Osteocyte (in vitro differentiated cells): ENCODE measurements at regions not wholly inside any gene's neighbourhood (a gene's known extent, or its start where the extent isn't known, plus 50 kb on each side); places are given as distances from the start of the nearest gene placed in this dataset.
A peak's percentile ranks its signal among the peaks of the same experiment; 100 is the strongest.
"Not testable (repeated sequence)": the region's sequence is repeated elsewhere in the genome, so short reads cannot be mapped to it uniquely, and the experiment has no call there.

Experiments used
- DNase-seq: peaks from one replicate; pipeline ENCODE4 v3.0.0; 2021; ENCODE audit warnings: mixed read lengths; ENCODE audit not compliant: unreplicated experiment; ENCODE audit errors: extremely low spot score
- H3K27ac Mint-ChIP-seq: one replicate; pipeline ENCODE4 v1.8.0; 2021; ENCODE audit warnings: mild to moderate bottlenecking, mixed read lengths; ENCODE audit not compliant: unreplicated experiment
- H3K27me3 Mint-ChIP-seq: one replicate; pipeline ENCODE4 v1.8.0; 2021; ENCODE audit warnings: mixed read lengths; ENCODE audit not compliant: unreplicated experiment
- H3K36me3 Mint-ChIP-seq: one replicate; pipeline ENCODE4 v1.8.0; 2021; ENCODE audit warnings: mixed read lengths; ENCODE audit not compliant: unreplicated experiment
- H3K4me1 Mint-ChIP-seq: one replicate; pipeline ENCODE4 v1.8.0; 2021; ENCODE audit warnings: mixed read lengths; ENCODE audit not compliant: unreplicated experiment
- H3K4me3 Mint-ChIP-seq: one replicate; pipeline ENCODE4 v1.8.0; 2021; ENCODE audit warnings: mild to moderate bottlenecking, moderate library complexity, mixed read lengths; ENCODE audit not compliant: unreplicated experiment
- H3K9me3 Mint-ChIP-seq: one replicate; pipeline ENCODE4 v1.8.0; 2021; ENCODE audit warnings: mixed read lengths; ENCODE audit not compliant: unreplicated experiment

- not testable (repeated sequence) for H3K36me3 Mint-ChIP-seq, H3K4me3 Mint-ChIP-seq, DNase-seq, H3K9me3 Mint-ChIP-seq, H3K27ac Mint-ChIP-seq, H3K4me1 Mint-ChIP-seq, H3K27me3 Mint-ChIP-seq
These were observed 390.6 kb downstream of the PRIM2 start for GRCh38 chr6:57708061-57708460.

GRCh38 chr6:57722546-57722945 is 405.1 kb downstream of the PRIM2 start:
- H3K27ac Mint-ChIP-seq, H3K9me3 Mint-ChIP-seq, H3K4me1 Mint-ChIP-seq, H3K36me3 Mint-ChIP-seq, H3K4me3 Mint-ChIP-seq, DNase-seq: not testable (repeated sequence)
- H3K27me3 Mint-ChIP-seq = peaks cover 17% of the 10 kb centered on the region

GRCh38 chr6:57723815-57724401 is 406.5 kb downstream of the PRIM2 start:
- H3K27ac Mint-ChIP-seq, H3K4me3 Mint-ChIP-seq, H3K4me1 Mint-ChIP-seq, H3K27me3 Mint-ChIP-seq, H3K9me3 Mint-ChIP-seq, H3K36me3 Mint-ChIP-seq, DNase-seq: not testable (repeated sequence)

GRCh38 chr6:57729407-57729806 is 412.0 kb downstream of the PRIM2 start:
- H3K36me3 Mint-ChIP-seq, H3K4me3 Mint-ChIP-seq: not testable (repeated sequence)

GRCh38 chr6:57730726-57731125 is 413.3 kb downstream of the PRIM2 start:
- not testable (repeated sequence) for H3K4me3 Mint-ChIP-seq, H3K36me3 Mint-ChIP-seq, H3K4me1 Mint-ChIP-seq, H3K9me3 Mint-ChIP-seq, DNase-seq, H3K27ac Mint-ChIP-seq
- peaks cover 12% of the 10 kb centered on the region for H3K27me3 Mint-ChIP-seq

More at GRCh38 chr6:57729407-57729806, 412.0 kb downstream of the PRIM2 start:
- not testable (repeated sequence) for H3K4me1 Mint-ChIP-seq, DNase-seq, H3K9me3 Mint-ChIP-seq, H3K27me3 Mint-ChIP-seq, H3K27ac Mint-ChIP-seq

GRCh38 chr6:57747716-57748115 is 430.3 kb downstream of the PRIM2 start:
- not testable (repeated sequence) for H3K4me3 Mint-ChIP-seq, H3K9me3 Mint-ChIP-seq, H3K4me1 Mint-ChIP-seq, H3K36me3 Mint-ChIP-seq, DNase-seq, H3K27ac Mint-ChIP-seq
- peaks cover 13% of the 10 kb centered on the region for H3K27me3 Mint-ChIP-seq

- H3K36me3 Mint-ChIP-seq, H3K4me1 Mint-ChIP-seq, H3K4me3 Mint-ChIP-seq, H3K27ac Mint-ChIP-seq, DNase-seq, H3K9me3 Mint-ChIP-seq: not testable (repeated sequence)
- peaks cover 11% of the 10 kb centered on the region for H3K27me3 Mint-ChIP-seq
These were observed 442.4 kb downstream of the PRIM2 start for GRCh38 chr6:57759850-57760249.

- H3K27ac Mint-ChIP-seq, H3K36me3 Mint-ChIP-seq, H3K9me3 Mint-ChIP-seq, DNase-seq, H3K4me1 Mint-ChIP-seq, H3K4me3 Mint-ChIP-seq: not testable (repeated sequence)
- H3K27me3 Mint-ChIP-seq = peaks cover 37% of the 10 kb centered on the region
These were observed 475.4 kb downstream of the PRIM2 start for GRCh38 chr6:57792720-57793397.

- peaks cover 37% of the 10 kb centered on the region for H3K27me3 Mint-ChIP-seq
- not testable (repeated sequence) for H3K9me3 Mint-ChIP-seq, H3K27ac Mint-ChIP-seq, H3K4me1 Mint-ChIP-seq, H3K4me3 Mint-ChIP-seq, DNase-seq, H3K36me3 Mint-ChIP-seq
These were observed 475.9 kb downstream of the PRIM2 start for GRCh38 chr6:57793398-57793762.

GRCh38 chr6:57799703-57800479 is 482.5 kb downstream of the PRIM2 start:
- not testable (repeated sequence) for H3K27ac Mint-ChIP-seq, DNase-seq, H3K36me3 Mint-ChIP-seq, H3K9me3 Mint-ChIP-seq, H3K4me1 Mint-ChIP-seq
- Mint-ChIP-seq H3K4me3 (peak overlapping the region; percentile 44), H3K27me3 (peaks cover 24% of the 10 kb centered on the region)

GRCh38 chr6:57808581-57808980 is 491.2 kb downstream of the PRIM2 start:
- not testable (repeated sequence) for H3K27ac Mint-ChIP-seq, H3K9me3 Mint-ChIP-seq, H3K4me3 Mint-ChIP-seq, H3K36me3 Mint-ChIP-seq, DNase-seq, H3K4me1 Mint-ChIP-seq
- peaks cover 22% of the 10 kb centered on the region for H3K27me3 Mint-ChIP-seq

- not testable (repeated sequence) for H3K4me1 Mint-ChIP-seq, H3K4me3 Mint-ChIP-seq, DNase-seq
These were observed 492.0 kb downstream of the PRIM2 start for GRCh38 chr6:57809454-57809853.

More at GRCh38 chr6:57809454-57809853, 492.0 kb downstream of the PRIM2 start:
- not testable (repeated sequence) for H3K9me3 Mint-ChIP-seq, H3K27ac Mint-ChIP-seq, H3K36me3 Mint-ChIP-seq
- H3K27me3 Mint-ChIP-seq = peaks cover 25% of the 10 kb centered on the region
